Heart left ventricle (tissue), 16 donors: ENCODE measurements at regions not wholly inside any gene's neighbourhood (a gene's known extent, or its start where the extent isn't known, plus 50 kb on each side); places are given as distances from the start of the nearest gene placed in this dataset.

Experiments
- ATAC-seq, 4 donors: fragments of 200-7000 bp; cut with Tn5 transposase; one replicate each; pipeline ENCODE4 v1.9.1; 2020 to 2022; ENCODE audit warnings: moderate library complexity in 4 of 4, mild to moderate bottlenecking in 3 of 4, moderate number of reproducible peaks in 1 of 4
- DNase-seq, 5 donors: peaks; one replicate each; pipeline ENCODE4 v3.0.0-alpha.2; 2020
- H3K27ac ChIP-seq, 12 donors: fragments of 200-600 bp; sonication (generic) in 4 of 12; one replicate each; pipeline versions ENCODE4 v1.5.0 to v1.8.0; 2016 to 2022; ENCODE audit warnings: mild to moderate bottlenecking in 2 of 12
- H3K27me3 ChIP-seq, 9 donors: fragments of 200-600 bp; sonication (generic) in 2 of 9; one replicate each; pipeline versions ENCODE4 v1.5.1 to v1.8.0; 2016 to 2022; ENCODE audit warnings: mild to moderate bottlenecking in 3 of 9
- H3K36me3 ChIP-seq, 9 donors: fragments of 200-600 bp; sonication (generic) in 2 of 9; one replicate each; pipeline versions ENCODE4 v1.5.0 to v1.8.0; 2018 to 2022; ENCODE audit warnings: mild to moderate bottlenecking in 2 of 9
- H3K4me1 ChIP-seq, 12 donors: fragments of 200-600 bp; sonication (generic) in 4 of 12; one replicate each; pipeline versions ENCODE4 v1.5.0 to v1.8.0; 2016 to 2022; ENCODE audit warnings: mild to moderate bottlenecking in 3 of 12
- H3K4me3 ChIP-seq, 12 donors: fragments of 200-600 bp; sonication (generic) in 4 of 12; one replicate each; pipeline versions ENCODE4 v1.5.0 to v1.8.0; 2017 to 2022; ENCODE audit warnings: mild to moderate bottlenecking in 9 of 12, moderate library complexity in 4 of 12
- H3K9me3 ChIP-seq, 12 donors: fragments of 200-600 bp; sonication (generic) in 4 of 12; one replicate each; pipeline versions ENCODE4 v1.5.0 to v1.8.0; 2016 to 2022; ENCODE audit warnings: mild to moderate bottlenecking in 1 of 12
- POLR2A ChIP-seq, 2 donors: fragments of 450-650 bp; IDR thresholded peaks; one replicate each; pipeline ENCODE4 v1.6.1; 2017; ENCODE audit warnings: antibody characterized with exemption in 2 of 2, mild to moderate bottlenecking in 2 of 2, moderate library complexity in 2 of 2
- WGBS, 4 donors: extraction: QIAGEN DNeasy Blood & Tissue Kit in 2 of 4; methylation state at CpG; one replicate each; pipeline versions ENCODE4 v1.1.5 to v1.1.7; 2013 to 2018; 5-methylcytosine and 5-hydroxymethylcytosine counted together
- intact Hi-C, 10 donors: fragments of 100-400 bp; cut with DNase I; formaldehyde crosslinking; loops; one replicate each; pipeline versions ENCODE4 v1.11.1 to v1.14.2; 2022
- TF ChIP-seq, protein P1 (sequence below), 12 donors: fragments of 200-600 bp; sonication (generic) in 4 of 12; IDR thresholded peaks; one replicate each; pipeline versions ENCODE4 v1.5.0 to v1.8.0; 2018 to 2022; ENCODE audit warnings: antibody characterized with exemption in 12 of 12, mild to moderate bottlenecking in 5 of 12
- donor health status: ischemic (EF 13 %, LVEDD 7.1; RV severe dilation, severe dysfunction).
- donor health status: healthy with polysubstance abuse.
- donor health status: DM: no; HTN: yes; CAD: no.
- donor health status: DM: no; HTN: no; CAD: no.
- donor health status: ischemic (EF 25% LVEDD 6.9; RV normal size, moderate dysfunction).
- donor health status: ischemic (EF 25% LVEDD 5.7; RV mildly dilated, moderate dysfunction).
- donor health status: healthy.
- donor health status: DM: yes; HTN: yes; CAD: no.
- donor health status: ischemic (EF 35%, LVEDD 5.7; RV mildly dilated, moderate dysfunction).
- donor health status: nonischemic (EF 11% LVEDD 7.7; RV severe dilation, severe dysfunction).
- donor health status: DM: yes; HTN: yes; CAD: no.
- donor health status: PGD.
- donor health status: ischemic (EF 29% LVEDD 5.4; RV normal size, mild dysfunction).
- donor health status: nonischemic (EF 23%, LVEDD 6.1; RV moderate dilation, normal function).

DNA sequence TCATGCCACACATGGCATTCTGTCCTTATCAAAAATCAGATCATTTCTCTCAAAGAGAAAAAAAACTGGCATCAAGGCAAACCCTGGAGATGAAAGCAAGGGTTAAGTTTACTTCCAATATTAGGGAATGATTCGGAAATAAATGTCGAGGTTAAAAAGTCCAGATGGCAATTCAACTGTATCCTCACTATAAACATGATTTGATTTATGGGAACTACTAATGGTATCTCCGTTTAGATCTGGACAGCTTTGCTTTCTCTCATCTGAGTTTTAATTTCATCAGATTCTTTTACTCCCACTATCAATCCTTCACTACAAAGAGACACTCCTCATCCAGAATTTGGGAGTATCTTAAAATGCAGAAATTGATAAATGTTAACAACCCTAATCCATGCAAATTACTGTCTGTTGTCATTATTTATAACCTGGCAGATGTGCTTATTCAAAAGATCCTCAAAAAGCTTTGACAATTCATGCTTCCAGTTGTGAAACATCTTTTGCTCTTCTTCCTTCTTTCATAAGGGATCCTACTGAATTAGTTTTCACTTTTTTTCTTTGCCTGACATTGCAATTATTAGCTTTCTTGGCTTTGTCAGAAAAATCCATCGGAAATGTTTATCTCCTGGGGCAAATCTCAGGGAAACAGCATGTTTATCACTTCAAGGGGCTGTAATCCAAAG lies 903.2 kb downstream of the MCTP2 start:
- no peak overlapping the region for H3K4me3 ChIP-seq
- peaks cover 0 to 25% (median 7%) of the 10 kb centered on the region in 12 donors for H3K4me1 ChIP-seq
- intact Hi-C loops = no loop called here

DNA sequence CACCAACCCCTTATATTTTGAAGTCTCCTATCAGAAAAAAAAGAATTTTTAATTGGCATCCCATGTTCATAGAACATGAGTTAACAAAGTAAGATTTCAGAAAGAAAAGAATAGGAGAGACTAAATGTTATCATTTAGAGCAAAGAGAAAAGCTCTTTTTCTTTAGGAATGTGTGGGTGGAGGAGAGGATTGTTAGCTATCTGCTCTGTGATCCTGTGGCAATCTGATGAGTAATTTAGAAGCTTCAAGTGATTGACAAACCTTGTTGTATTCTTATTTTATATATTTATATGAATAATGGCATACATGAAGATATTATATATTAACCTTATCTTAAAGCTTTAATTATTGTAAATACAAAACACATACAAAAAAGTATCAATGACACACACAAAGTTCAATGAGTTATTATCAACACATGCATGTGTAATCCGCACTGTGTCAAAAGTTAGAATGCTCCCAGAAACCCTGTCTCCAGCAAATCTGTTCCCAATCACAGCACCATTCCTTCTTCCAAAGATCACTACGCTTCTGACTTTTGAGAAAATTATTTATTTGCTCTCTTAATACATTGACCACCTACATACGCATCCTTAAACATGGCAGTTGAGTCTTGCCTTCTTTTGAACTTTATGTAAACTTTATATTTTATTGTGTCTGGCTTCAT lies 907.4 kb downstream of the MCTP2 start:
- WGBS, 4 donors = 94 to 97% (median 95%) methylated on average over 3 of the region's 3 CpGs
- TF ChIP-seq, protein P1, sequence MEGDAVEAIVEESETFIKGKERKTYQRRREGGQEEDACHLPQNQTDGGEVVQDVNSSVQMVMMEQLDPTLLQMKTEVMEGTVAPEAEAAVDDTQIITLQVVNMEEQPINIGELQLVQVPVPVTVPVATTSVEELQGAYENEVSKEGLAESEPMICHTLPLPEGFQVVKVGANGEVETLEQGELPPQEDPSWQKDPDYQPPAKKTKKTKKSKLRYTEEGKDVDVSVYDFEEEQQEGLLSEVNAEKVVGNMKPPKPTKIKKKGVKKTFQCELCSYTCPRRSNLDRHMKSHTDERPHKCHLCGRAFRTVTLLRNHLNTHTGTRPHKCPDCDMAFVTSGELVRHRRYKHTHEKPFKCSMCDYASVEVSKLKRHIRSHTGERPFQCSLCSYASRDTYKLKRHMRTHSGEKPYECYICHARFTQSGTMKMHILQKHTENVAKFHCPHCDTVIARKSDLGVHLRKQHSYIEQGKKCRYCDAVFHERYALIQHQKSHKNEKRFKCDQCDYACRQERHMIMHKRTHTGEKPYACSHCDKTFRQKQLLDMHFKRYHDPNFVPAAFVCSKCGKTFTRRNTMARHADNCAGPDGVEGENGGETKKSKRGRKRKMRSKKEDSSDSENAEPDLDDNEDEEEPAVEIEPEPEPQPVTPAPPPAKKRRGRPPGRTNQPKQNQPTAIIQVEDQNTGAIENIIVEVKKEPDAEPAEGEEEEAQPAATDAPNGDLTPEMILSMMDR (IDR thresholded peaks at IDR 0.05) = no peak
- TF ChIP-seq POLR2A (IDR thresholded peaks at IDR 0.05) = no peak
- intact Hi-C loops = no loop called here

More for the DNA sequence above, 903.2 kb downstream of the MCTP2 start:
- WGBS, 4 donors = 46 to 57% (median 48%) methylated on average over 4 of the region's 4 CpGs
- ATAC-seq (no peak), DNase-seq (no peak)
- no peaks in the 10 kb centered on the region for H3K27me3 ChIP-seq
- TF ChIP-seq POLR2A (IDR thresholded peaks at IDR 0.05) = no peak
- TF ChIP-seq, protein P1 (IDR thresholded peaks at IDR 0.05) = no peak
- H3K36me3 ChIP-seq = no peaks in the 10 kb centered on the region
- no peaks in the 10 kb centered on the region for H3K9me3 ChIP-seq
- no peak overlapping the region for H3K27ac ChIP-seq

GRCh38 chr15:95141486-95141885 lies 910.1 kb downstream of the MCTP2 start:
- DNase-seq (no peak), ATAC-seq (no peak)
- H3K4me3 ChIP-seq = no peak overlapping the region
- H3K36me3 ChIP-seq = no peaks in the 10 kb centered on the region
- H3K27me3 ChIP-seq = no peaks in the 10 kb centered on the region
- no peaks in the 10 kb centered on the region for H3K4me1 ChIP-seq
- WGBS, 4 donors = 88 to 91% (median 90%) methylated on average over 2 of the region's 2 CpGs
- TF ChIP-seq, protein P1 (IDR thresholded peaks at IDR 0.05) = no peak
- TF ChIP-seq POLR2A (IDR thresholded peaks at IDR 0.05) = no peak
- H3K27ac ChIP-seq = no peak overlapping the region
- intact Hi-C loops = no loop called here
- H3K9me3 ChIP-seq = no peaks in the 10 kb centered on the region

More for the DNA sequence above, 907.4 kb downstream of the MCTP2 start:
- no peaks in the 10 kb centered on the region for H3K27me3 ChIP-seq
- H3K4me1 ChIP-seq = no peaks in the 10 kb centered on the region
- ATAC-seq (no peak), DNase-seq (no peak)
- no peaks in the 10 kb centered on the region for H3K36me3 ChIP-seq
- H3K27ac ChIP-seq = no peak overlapping the region
- H3K4me3 ChIP-seq = no peak overlapping the region
- H3K9me3 ChIP-seq = no peaks in the 10 kb centered on the region

GRCh38 chr15:95142531-95142930 lies 911.2 kb downstream of the MCTP2 start:
- intact Hi-C loops = no loop called here
- Histone ChIP-seq H3K36me3 (no peaks in the 10 kb centered on the region), H3K4me3 (no peak overlapping the region), H3K27me3 (no peaks in the 10 kb centered on the region), H3K9me3 (no peaks in the 10 kb centered on the region), H3K4me1 (no peaks in the 10 kb centered on the region), H3K27ac (no peak overlapping the region)
- TF ChIP-seq, protein P1 (IDR thresholded peaks at IDR 0.05) = no peak
- no peak for TF ChIP-seq POLR2A (IDR thresholded peaks at IDR 0.05)
- 94 to 97% (median 96%) methylated on average over 1 of the region's 1 CpG for WGBS, 4 donors
- DNase-seq = no peak
- ATAC-seq = no peak
